SKM-1 (cell line): ENCODE measurements at regions not wholly inside any gene's neighbourhood (a gene's known extent, or its start where the extent isn't known, plus 50 kb on each side); places are given as distances from the start of the nearest gene placed in this dataset.
"Not testable (repeated sequence)": the region's sequence is repeated elsewhere in the genome, so short reads cannot be mapped to it uniquely, and the experiment has no call there.

Experiments used
- DNase-seq: peaks from one replicate; lab custom pipeline; 2025; ENCODE audit not compliant: unreplicated experiment; lab: John Stamatoyannopoulos, UW

DNA sequence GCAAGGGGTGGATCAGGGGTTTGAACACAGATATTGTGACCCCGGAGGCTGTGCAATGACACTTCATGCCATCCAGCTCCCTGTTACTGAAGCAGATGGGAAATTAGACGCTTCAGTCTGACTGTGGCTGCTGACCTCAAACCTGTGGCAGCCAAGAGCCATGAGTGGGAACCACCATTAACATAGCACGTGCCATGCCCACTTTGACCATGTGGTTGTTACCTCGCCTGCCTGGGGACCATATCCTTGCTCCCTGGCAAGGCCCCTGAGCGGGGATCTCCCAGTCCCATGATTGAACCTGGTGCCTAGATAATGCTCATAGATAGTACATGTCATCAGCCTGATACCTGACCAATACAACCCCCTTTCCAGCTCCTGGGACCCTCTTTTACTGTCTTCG, 68.9 kb downstream of the CYP26B1 start:
- DNase-seq = no peak

- no peak for DNase-seq
Measured at GRCh38 chr2:72077702-72078169, 69.9 kb downstream of the CYP26B1 start.

DNA sequence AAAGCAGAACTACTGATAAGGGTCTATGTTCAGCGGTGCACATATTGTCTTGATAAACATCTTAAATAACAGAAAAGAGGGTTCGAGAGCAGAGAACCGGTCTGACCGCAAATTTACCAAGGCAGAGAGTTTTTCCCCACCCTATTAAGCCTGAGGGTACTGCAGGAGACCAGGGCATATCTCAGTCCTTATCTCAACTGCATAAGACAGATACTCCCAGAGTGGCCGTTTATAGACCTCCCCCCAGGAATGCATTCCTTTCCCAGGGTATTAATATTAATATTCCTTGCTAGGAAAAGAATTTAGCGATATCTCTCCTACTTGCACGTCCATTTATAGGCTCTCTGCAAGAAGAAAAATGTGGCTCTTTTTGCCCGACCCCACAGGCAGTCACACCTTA, 74.3 kb downstream of the CYP26B1 start:
- DNase-seq = not testable (repeated sequence)

DNA sequence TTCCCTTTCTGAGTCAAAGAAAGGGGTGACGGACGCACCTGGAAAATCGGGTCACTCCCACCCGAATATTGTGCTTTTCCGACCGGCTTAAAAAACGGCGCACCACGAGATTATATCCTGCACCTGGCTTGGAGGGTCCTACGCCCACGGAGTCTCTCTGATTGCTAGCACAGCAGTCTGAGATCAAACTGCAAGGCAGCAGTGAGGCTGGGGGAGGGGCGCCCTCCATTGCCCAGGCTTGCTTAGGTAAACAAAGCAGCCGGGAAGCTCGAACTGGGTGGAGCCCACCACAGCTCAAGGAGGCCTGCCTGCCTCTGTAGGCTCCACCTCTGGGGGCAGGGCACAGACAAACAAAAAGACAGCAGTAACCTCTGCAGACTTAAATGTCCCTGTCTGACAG, 83.5 kb downstream of the CYP26B1 start:
- DNase-seq = not testable (repeated sequence)

GRCh38 chr2:72062336-72062735, 85.3 kb downstream of the CYP26B1 start:
- no peak for DNase-seq

DNA sequence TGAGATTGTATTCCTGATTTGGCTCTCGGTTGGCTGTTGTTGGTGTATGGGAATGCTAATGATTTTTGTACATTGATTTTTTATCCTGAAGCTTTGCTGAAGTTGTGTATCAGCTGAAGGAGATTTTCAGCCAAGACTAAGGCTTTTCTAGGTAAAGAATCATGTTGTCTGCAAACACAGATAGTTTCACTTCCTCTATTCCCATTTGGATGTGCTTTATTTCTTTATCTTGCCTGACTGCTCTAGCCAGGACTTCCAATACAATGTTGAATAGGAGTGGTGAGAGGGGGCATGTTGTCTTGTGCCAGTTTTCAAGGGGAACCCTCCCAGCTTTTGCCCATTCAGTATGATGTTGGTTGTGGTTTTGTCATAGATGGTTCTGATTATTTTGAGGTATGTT, 90.4 kb downstream of the CYP26B1 start:
- DNase-seq = no peak

DNA sequence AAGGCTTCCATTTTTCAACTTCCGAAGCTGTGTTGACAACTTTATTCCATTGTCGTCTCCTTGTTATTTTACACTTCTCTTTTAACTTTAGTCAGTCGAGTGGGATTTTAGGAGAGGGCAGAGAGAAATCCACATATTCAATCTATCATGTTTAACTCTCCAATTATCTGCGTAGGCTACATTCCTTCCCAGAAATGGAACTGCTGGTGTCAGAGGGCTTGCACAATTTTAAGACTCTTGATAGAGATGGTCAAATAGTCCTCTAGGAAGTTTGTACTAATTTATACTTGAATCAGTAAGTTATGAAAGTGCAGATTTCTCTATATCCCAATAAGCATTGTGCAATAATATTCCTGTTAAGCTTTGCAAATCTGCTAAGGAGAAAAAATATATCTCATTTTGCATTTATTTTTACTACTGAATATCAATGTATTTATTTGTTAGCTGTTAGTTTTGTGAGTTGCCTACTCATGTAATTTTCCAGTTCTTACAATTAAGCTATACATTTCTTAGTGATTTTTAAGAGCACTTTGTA, 95.6 kb downstream of the CYP26B1 start:
- DNase-seq = no peak

DNA sequence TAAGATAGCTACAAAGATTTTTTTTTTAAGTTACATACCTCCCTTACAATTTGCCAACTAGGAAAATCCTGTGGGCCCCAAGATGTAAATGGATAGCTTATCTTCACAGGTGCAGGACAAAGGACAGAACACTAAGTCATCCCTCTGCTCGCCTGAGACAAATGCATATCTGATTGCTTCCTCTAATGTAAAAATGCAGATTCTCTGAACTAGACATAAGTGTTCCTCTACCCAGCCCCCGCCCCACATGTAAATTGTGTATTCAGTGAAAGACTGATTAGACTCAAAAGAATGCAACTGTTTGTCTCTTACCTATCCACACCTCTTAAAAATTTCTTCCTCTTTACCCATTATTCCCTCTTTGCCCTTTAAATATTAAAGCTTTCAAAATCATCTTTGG, 96.5 kb downstream of the CYP26B1 start:
- DNase-seq = no peak

DNA sequence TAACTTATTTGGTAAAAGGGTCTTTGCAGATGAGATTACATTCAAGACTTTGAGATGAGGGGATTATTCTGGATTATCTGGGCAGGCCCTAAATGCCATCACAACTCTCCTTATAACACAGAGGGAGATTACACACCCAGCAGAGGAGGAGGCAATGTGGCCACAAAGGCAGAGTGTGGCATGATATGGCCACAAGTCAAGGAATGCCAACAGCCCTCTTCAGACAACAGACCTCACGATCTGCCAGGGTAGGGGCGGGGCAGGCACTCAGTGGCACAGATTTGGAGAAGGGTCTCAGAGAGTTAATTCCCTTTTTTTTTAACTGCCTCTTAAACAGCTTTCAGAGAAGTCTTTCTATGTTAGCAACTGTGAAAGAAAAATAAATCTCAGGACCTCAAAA, 96.9 kb downstream of the CYP26B1 start:
- DNase-seq = no peak

- no peak for DNase-seq
Measured at GRCh38 chr2:72048881-72049477, 98.7 kb downstream of the CYP26B1 start.

GRCh38 chr2:72043985-72044384, 103.7 kb downstream of the CYP26B1 start:
- DNase-seq = no peak

- no peak for DNase-seq
Measured at GRCh38 chr2:72041638-72042111, 106.0 kb downstream of the CYP26B1 start.

DNA sequence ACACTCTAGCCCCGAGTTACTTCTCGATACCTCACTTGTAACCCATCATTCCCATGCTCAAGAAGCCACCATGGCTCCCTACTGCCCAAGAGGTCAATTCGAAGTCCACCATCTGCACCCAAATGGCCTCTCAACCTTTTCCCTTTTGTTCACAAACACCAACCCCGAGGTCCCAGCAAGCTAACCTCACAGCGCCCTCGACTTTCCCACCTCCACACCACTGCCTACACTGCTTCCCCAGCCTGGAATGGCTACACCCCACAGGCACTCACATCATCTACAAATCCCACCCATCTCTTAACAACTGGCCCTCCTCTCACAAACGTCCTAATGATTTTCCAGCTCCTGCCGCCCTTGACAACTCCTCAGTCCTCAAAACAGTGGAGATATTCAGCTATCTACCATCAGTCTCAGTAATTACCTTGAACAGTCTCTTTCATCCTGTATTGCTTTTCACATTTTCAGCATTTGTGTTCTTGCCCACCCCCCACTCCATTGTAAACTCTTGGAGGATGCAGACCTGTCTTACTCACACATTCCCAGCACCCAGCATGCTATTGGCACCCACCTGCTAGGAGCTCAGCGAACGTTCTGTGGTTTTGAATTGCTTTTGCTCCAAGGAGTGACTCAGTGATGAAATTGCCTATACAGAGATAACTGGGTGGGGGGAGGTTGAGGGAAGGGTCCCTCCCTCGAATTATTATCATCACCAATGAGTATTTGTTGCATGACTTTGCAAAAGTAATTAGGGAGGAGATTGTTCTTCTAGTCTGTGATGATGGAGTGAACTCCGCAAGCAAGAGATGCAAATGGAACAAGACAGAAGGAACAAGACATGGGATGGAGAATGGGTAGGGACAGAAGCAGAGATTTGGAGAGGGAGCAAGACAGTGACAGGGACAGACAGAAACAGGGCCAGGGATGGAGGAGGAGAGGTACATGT, 106.8 kb downstream of the CYP26B1 start:
- DNase-seq = no peak

DNA sequence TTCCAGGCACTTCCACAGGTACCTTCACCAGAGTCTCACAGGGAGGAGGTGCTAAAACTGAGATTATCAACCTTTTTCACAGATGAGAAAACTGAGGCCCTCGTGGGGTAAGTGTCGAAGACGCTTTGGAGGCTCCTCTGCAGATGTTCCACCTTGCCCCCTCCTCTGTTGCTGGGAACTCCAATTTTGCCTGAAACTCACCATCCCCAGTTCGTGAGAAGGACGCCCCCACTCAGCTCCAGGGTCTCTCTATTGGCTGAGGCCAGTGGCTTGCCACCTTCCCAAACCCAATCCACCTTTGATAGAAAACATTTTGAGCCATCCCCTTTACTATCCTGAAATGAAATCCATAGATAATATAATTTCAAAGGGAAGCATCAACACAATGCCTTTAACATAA, 109.1 kb downstream of the CYP26B1 start:
- DNase-seq = no peak

GRCh38 chr2:72037261-72037666, 110.4 kb downstream of the CYP26B1 start:
- no peak for DNase-seq

GRCh38 chr2:72036595-72036994, 111.1 kb downstream of the CYP26B1 start:
- no peak for DNase-seq

DNA sequence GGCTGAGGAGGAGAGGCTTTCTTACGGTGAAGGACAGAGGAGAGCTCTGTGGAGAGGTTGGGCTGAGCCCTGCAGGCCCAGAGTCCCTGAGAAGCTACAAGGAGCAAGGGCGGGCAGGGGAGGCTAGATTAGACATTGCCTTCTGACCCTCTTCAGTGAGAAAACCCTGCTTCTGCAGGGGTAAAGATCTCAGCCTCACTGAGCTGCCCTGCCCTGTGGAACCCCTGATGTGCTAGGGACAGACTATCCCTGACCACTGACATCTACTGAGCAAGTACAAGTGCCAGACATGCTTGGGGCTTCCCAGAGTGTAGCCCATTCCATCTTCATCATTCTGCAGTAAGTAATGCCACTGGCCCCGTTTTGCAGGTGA, 111.5 kb downstream of the CYP26B1 start:
- no peak for DNase-seq

- DNase-seq = no peak
Measured at GRCh38 chr2:72035518-72036172, 112.0 kb downstream of the CYP26B1 start.

- DNase-seq = no peak
Measured at GRCh38 chr2:72034353-72035095, 113.1 kb downstream of the CYP26B1 start.

GRCh38 chr2:72033636-72034035, 114.0 kb downstream of the CYP26B1 start:
- DNase-seq = no peak
